ENCODE measurements at regions not wholly inside any gene's neighbourhood (a gene's known extent, or its start where the extent isn't known, plus 50 kb on each side); places are given as distances from the start of the nearest gene placed in this dataset.

DNA sequence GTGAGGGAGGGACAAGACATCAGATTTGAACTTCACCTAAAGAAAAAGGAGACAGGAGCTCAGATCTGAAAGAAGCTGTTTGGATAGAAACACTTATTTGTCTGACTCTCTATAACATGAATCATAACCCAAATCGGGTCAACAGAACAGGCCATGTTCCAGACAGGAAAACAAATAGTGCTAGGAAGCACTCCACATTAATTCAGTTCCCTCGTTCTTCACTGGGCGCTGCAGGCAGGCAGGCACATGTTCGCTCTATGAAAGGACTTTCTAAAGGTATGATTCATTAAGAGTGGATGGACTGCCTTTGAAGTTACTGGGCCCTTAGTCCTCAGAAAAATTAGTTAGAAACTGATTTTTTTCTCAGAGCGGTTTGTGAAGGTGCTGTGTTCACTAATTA lies 137.5 kb upstream of the TRPC6 start:
- no peaks in the 10 kb centered on the region for H3K79me2 ChIP-seq (ENCODE audit: control insufficient read depth in 1 of 2, insufficient read depth in 2 of 2, low read length in 2 of 2)
- H2BK120ac ChIP-seq (replicated peaks; ENCODE audit: low read depth, low read length) = no peak overlapping the region
- no peak overlapping the region for H3K4ac ChIP-seq (replicated peaks; ENCODE audit: insufficient read length, low read depth, low read length)
- H3K56ac ChIP-seq (replicated peaks; ENCODE audit: insufficient read length, low read depth, low read length) = no peak overlapping the region
- H4K91ac ChIP-seq (replicated peaks; ENCODE audit: insufficient read length, low read length) = no peak overlapping the region
- no peak overlapping the region for H2BK15ac ChIP-seq (ENCODE audit: low read length)
- ChIA-PET POLR2A (ENCODE audit: partially characterized antibody) (interaction anchor here (0.5 kb wide), 1 partner anchor 72 kb away, joined by 3 read pairs; no protein-coding TSS in a partner anchor), CTCF (ENCODE audit: partially characterized antibody) (no interaction called here)
- no peak overlapping the region for H4K8ac ChIP-seq (ENCODE audit: extremely low read depth, insufficient read depth, low read length)
- no peak overlapping the region for H3K4me3 ChIP-seq (ENCODE audit: extremely low read depth in 1 of 4, insufficient read depth in 2 of 4, low read depth in 3 of 4, low read length in 4 of 4)
- no peaks in the 10 kb centered on the region for H3K79me1 ChIP-seq (ENCODE audit: low read depth, low read length)
- no peak overlapping the region for H3K9ac ChIP-seq (replicated peaks in 1 of 4; ENCODE audit: extremely low read depth in 1 of 4, low read depth in 3 of 4, low read length in 3 of 4)
- WGBS, 2 experiments (ENCODE audit: extremely low coverage in 1 of 2, insufficient coverage in 1 of 2, insufficient read length in 1 of 2, insufficient replicate concordance in 2 of 2, low coverage in 1 of 2, low lambda C conversion rate in 2 of 2, missing lambda C conversion rate in 1 of 2) = 93% methylated on average over 5 of the region's 5 CpGs; no CpG with 5 or more reads in 1 of the 2 experiments
- H2BK20ac ChIP-seq (ENCODE audit: low read length) = no peak overlapping the region
- H3K4me2 ChIP-seq (ENCODE audit: insufficient read depth in 1 of 2, low read depth in 2 of 2, low read length in 2 of 2) = no peak overlapping the region
- no peak overlapping the region for H2AK5ac ChIP-seq (ENCODE audit: low read depth, low read length)
- no peak overlapping the region for H2BK5ac ChIP-seq (ENCODE audit: low read depth, low read length)
- no peak overlapping the region for H3K18ac ChIP-seq (ENCODE audit: extremely low read depth, low read length)
- no peak overlapping the region for H3K14ac ChIP-seq (ENCODE audit: insufficient read length)
- no peaks in the 10 kb centered on the region for H3K4me1 ChIP-seq (replicated peaks in 1 of 4; ENCODE audit: control insufficient read depth in 3 of 4, insufficient read depth in 4 of 4, low read length in 3 of 4)
- no peak overlapping the region for H3K27ac ChIP-seq (ENCODE audit: low read depth, low read length)
- no peaks in the 10 kb centered on the region for H3K27me3 ChIP-seq (replicated peaks in 1 of 4; ENCODE audit: control insufficient read depth in 3 of 4, extremely low read depth in 1 of 4, insufficient read depth in 3 of 4, low read length in 3 of 4)
- no peaks in the 10 kb centered on the region for H3K23me2 ChIP-seq (ENCODE audit: low read depth, low read length)
- no peaks in the 10 kb centered on the region for H4K20me1 ChIP-seq (replicated peaks in 1 of 2; ENCODE audit: control insufficient read depth in 1 of 2, insufficient read depth in 2 of 2, low read length in 2 of 2)
- DNase-seq (ENCODE audit: low read depth in 1 of 2, low spot score in 2 of 2) (no peak), FAIRE-seq (no peak)
- no peaks in the 10 kb centered on the region for H3K9me3 ChIP-seq (ENCODE audit: insufficient read depth in 2 of 2, low read depth in 1 of 2, low read length in 1 of 2)
- no peaks in the 10 kb centered on the region for H3K36me3 ChIP-seq (ENCODE audit: control insufficient read depth in 2 of 4, insufficient read depth in 4 of 4, low read length in 3 of 4)
- no peak overlapping the region for H2BK12ac ChIP-seq (ENCODE audit: low read depth, low read length)
- H2AFZ ChIP-seq (ENCODE audit: low read length) = no peak overlapping the region
- no peak overlapping the region for H4K5ac ChIP-seq (ENCODE audit: insufficient read length, low read depth, low read length)
- H3K23ac ChIP-seq (ENCODE audit: insufficient read length) = no peak overlapping the region
- TF ChIP-seq JUND (IDR thresholded peaks at IDR 0.05; ENCODE audit: low read length) (no peak), HDAC6 (IDR thresholded peaks at IDR 0.05; ENCODE audit: low read depth, low read length) (no peak), SAP30 (IDR thresholded peaks at IDR 0.05; ENCODE audit: insufficient read depth, insufficient replicate concordance, low read length) (no peak), RXRA (IDR thresholded peaks at IDR 0.05; ENCODE audit: insufficient read depth, low read depth, low read length) (no peak), CBX5 (IDR thresholded peaks at IDR 0.05; ENCODE audit: low read depth, low read length) (no peak), CEBPB (IDR thresholded peaks at IDR 0.05; ENCODE audit: low read depth, low read length) (no peak), MAFK (IDR thresholded peaks at IDR 0.05; ENCODE audit: low read depth, low read length) (no peak), KDM4A (IDR thresholded peaks at IDR 0.05; ENCODE audit: low read depth, low read length, severe bottlenecking) (no peak), RBBP5 (IDR thresholded peaks at IDR 0.05; ENCODE audit: borderline replicate concordance, low read depth, low read length) (no peak), KDM5A (IDR thresholded peaks at IDR 0.05; ENCODE audit: low read length) (no peak), BCL11A (IDR thresholded peaks at IDR 0.05; ENCODE audit: low read depth in 2 of 2, low read length in 2 of 2) (no peak), YY1 (IDR thresholded peaks at IDR 0.05; ENCODE audit: low read depth, low read length) (no peak), TAF1 (IDR thresholded peaks at IDR 0.05; ENCODE audit: low read depth, low read length) (no peak), CTBP2 (IDR thresholded peaks at IDR 0.05; ENCODE audit: borderline replicate concordance, insufficient read depth, insufficient read length, low read length) (no peak), CHD2 (IDR thresholded peaks at IDR 0.05; ENCODE audit: low read length) (no peak)
- TF ChIP-seq, protein P1, sequence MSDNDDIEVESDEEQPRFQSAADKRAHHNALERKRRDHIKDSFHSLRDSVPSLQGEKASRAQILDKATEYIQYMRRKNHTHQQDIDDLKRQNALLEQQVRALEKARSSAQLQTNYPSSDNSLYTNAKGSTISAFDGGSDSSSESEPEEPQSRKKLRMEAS (IDR thresholded peaks at IDR 0.05) = no peak
